Thoracic aorta (tissue), 2 donors: ENCODE measurements at regions not wholly inside any gene's neighbourhood (a gene's known extent, or its start where the extent isn't known, plus 50 kb on each side); places are given as distances from the start of the nearest gene placed in this dataset.

Experiments used
- ATAC-seq: fragments of 150-250 bp; one replicate; pipeline ENCODE4 v1.8.0; 2017; ENCODE audit warnings: low read depth; ENCODE audit not compliant: insufficient number of reproducible peaks, low FRiP score
- DNase-seq: peaks from one replicate; pipeline ENCODE4 v3.0.0-alpha.2; 2020; ENCODE audit warnings: low spot score
- H3K27ac ChIP-seq, 2 donors: fragments of 200-600 bp; sonication (generic); 1 replicate in 1 of 2; 2 replicates in 1 of 2; pipeline ENCODE4 v1.5.1; 2016; ENCODE audit warnings: mild to moderate bottlenecking in 2 of 2, moderate library complexity in 2 of 2
- H3K27me3 ChIP-seq: fragments of 200-600 bp; sonication (generic); replicated peaks from 2 replicates; pipeline ENCODE4 v1.6.0; 2016; ENCODE audit warnings: mild to moderate bottlenecking; ENCODE audit not compliant: insufficient read depth
- H3K36me3 ChIP-seq: fragments of 200-600 bp; sonication (generic); one replicate; pipeline ENCODE4 v1.5.1; 2016
- H3K4me1 ChIP-seq, 2 donors: fragments of 200-600 bp; sonication (generic); 1 replicate in 1 of 2; 2 replicates in 1 of 2; pipeline versions ENCODE4 v1.5.1 to v1.6.0; 2016; ENCODE audit warnings: low read depth in 2 of 2, mild to moderate bottlenecking in 1 of 2; ENCODE audit not compliant: control insufficient read depth in 1 of 2
- H3K4me3 ChIP-seq: fragments of 200-600 bp; sonication (generic); 2 replicates; pipeline ENCODE4 v1.5.1; 2016; ENCODE audit warnings: mild to moderate bottlenecking
- H3K9me3 ChIP-seq: fragments of 200-600 bp; sonication (generic); 2 replicates; pipeline ENCODE4 v1.5.1; 2016
- TF ChIP-seq, protein P1 (sequence below): fragments of 200-600 bp; sonication (generic); IDR thresholded peaks from one replicate; pipeline ENCODE4 v1.5.1; 2019; ENCODE audit warnings: antibody characterized with exemption

DNA sequence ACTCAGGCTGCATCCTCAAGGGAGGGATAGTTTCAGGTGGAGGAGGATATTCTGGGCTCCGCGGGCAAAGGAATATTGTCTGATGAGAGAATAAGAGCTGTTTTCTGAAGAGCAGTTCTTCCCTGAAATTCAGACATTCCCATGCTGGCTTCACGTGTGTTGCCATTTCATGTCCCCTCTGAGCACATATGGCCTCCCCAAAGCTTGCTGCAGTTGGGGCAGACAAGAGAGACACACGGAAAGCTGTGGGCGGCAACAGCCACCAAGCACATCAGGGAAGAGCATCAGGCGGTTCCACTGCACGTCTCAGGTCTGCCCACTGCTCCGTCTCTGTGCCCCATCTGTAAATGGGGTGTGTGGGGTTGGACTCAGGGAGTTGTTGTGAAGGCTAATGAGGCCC, 247.5 kb upstream of the TSHZ3 start:
- Histone ChIP-seq H3K4me3 (no peak overlapping the region), H3K36me3 (no peaks in the 10 kb centered on the region), H3K4me1 (no peaks in the 10 kb centered on the region), H3K9me3 (no peaks in the 10 kb centered on the region), H3K27ac (no peak overlapping the region), H3K27me3 (no peaks in the 10 kb centered on the region)
- no peak for ATAC-seq
- TF ChIP-seq, protein P1, sequence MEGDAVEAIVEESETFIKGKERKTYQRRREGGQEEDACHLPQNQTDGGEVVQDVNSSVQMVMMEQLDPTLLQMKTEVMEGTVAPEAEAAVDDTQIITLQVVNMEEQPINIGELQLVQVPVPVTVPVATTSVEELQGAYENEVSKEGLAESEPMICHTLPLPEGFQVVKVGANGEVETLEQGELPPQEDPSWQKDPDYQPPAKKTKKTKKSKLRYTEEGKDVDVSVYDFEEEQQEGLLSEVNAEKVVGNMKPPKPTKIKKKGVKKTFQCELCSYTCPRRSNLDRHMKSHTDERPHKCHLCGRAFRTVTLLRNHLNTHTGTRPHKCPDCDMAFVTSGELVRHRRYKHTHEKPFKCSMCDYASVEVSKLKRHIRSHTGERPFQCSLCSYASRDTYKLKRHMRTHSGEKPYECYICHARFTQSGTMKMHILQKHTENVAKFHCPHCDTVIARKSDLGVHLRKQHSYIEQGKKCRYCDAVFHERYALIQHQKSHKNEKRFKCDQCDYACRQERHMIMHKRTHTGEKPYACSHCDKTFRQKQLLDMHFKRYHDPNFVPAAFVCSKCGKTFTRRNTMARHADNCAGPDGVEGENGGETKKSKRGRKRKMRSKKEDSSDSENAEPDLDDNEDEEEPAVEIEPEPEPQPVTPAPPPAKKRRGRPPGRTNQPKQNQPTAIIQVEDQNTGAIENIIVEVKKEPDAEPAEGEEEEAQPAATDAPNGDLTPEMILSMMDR, result no peak
- no peak for DNase-seq

DNA sequence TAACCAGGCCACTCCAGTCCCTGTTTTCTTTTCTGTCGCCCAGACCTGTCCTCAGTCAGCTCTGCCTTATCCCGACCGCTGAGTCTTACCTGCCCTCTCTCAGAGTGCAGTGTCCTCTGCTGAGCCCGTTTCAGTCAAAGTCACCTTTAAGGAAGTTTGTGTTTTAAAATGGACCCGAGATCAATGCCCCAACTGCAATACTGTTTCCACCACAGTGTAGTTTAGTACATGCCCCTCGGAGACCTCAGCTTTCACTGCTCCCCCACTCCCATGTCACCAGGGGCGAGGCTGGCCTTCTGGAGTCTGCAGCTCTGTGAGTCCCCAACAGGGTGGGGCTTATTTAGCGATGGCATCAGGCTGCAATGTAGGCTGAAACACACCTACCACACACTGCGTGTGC, 248.4 kb upstream of the TSHZ3 start:
- Histone ChIP-seq H3K27me3 (no peaks in the 10 kb centered on the region), H3K9me3 (no peaks in the 10 kb centered on the region), H3K4me1 (no peaks in the 10 kb centered on the region), H3K27ac (no peak overlapping the region), H3K4me3 (no peak overlapping the region), H3K36me3 (no peaks in the 10 kb centered on the region)
- ATAC-seq (no peak), DNase-seq (no peak)
- TF ChIP-seq, protein P1, result no peak

GRCh38 chr19:31598730-31599238, 249.5 kb upstream of the TSHZ3 start:
- Histone ChIP-seq H3K27ac (no peak overlapping the region), H3K4me1 (no peaks in the 10 kb centered on the region), H3K4me3 (no peak overlapping the region), H3K27me3 (no peaks in the 10 kb centered on the region), H3K36me3 (no peaks in the 10 kb centered on the region), H3K9me3 (no peaks in the 10 kb centered on the region)
- TF ChIP-seq, protein P1, result no peak
- no peak for ATAC-seq
- no peak for DNase-seq

DNA sequence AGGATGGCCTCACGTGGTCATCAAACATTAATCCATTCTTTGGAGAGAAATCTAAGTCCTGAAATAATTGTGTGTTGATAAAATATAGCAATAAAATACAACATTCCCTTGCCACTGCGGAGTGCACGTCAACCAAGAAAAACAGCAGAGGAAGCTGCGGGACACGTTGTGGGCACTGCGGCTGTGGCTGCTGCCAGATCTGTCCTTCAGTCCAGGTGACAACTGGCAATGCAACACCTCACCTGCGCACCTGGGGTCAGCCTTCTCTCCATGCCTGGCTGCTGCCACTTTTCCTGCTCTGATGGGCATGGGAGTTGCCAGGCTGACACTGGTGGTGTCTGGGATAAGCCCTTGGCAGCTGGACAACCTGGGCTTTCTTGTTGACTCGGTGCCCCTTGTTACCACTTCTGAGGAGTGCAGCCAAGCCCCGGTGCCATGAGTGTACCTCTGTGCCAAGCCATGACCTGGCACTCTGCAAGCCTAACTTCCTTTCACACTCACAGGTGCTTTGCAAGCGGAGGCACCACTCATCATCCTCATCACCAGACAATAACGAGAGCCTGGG, 251.6 kb upstream of the TSHZ3 start:
- Histone ChIP-seq H3K27ac (no peak overlapping the region), H3K36me3 (no peaks in the 10 kb centered on the region), H3K4me3 (no peak overlapping the region), H3K27me3 (no peaks in the 10 kb centered on the region), H3K9me3 (no peaks in the 10 kb centered on the region), H3K4me1 (no peaks in the 10 kb centered on the region)
- no peak for ATAC-seq
- TF ChIP-seq, protein P1, result no peak
- no peak for DNase-seq

DNA sequence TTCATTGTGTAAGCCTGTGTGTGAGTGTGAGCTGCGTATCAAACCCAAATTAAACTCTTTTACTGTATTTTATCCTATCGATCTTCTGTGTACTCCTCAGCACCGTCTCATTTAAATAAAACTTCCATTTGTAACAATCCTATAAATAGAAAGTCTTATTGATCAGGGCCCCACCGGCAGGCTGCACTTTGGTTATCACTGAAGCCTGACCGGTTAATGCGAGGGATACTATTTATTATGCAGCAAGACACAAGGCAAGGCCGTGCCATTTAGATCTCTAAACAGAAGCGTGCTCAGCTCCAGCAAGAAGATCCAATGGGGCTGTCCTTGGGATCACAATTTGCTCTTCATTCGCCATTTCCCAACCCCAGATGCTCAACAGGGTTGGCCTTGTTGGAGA, 252.6 kb upstream of the TSHZ3 start:
- TF ChIP-seq, protein P1, result no peak
- Histone ChIP-seq H3K27ac (no peak overlapping the region), H3K4me3 (no peak overlapping the region), H3K9me3 (no peaks in the 10 kb centered on the region), H3K4me1 (no peaks in the 10 kb centered on the region), H3K27me3 (no peaks in the 10 kb centered on the region), H3K36me3 (no peaks in the 10 kb centered on the region)
- ATAC-seq (no peak), DNase-seq (no peak)
